HG03354 (cell line): ENCODE measurements at regions not wholly inside any gene's neighbourhood (a gene's known extent, or its start where the extent isn't known, plus 50 kb on each side); places are given as distances from the start of the nearest gene placed in this dataset.

Source experiments
- ATAC-seq: cut with Tn5 transposase; IDR thresholded peaks from one replicate; pipeline ENCODE4 v1.9.1; 2021; ENCODE audit warnings: mild to moderate bottlenecking; ENCODE audit not compliant: unreplicated experiment, poor library complexity, severe bottlenecking

DNA sequence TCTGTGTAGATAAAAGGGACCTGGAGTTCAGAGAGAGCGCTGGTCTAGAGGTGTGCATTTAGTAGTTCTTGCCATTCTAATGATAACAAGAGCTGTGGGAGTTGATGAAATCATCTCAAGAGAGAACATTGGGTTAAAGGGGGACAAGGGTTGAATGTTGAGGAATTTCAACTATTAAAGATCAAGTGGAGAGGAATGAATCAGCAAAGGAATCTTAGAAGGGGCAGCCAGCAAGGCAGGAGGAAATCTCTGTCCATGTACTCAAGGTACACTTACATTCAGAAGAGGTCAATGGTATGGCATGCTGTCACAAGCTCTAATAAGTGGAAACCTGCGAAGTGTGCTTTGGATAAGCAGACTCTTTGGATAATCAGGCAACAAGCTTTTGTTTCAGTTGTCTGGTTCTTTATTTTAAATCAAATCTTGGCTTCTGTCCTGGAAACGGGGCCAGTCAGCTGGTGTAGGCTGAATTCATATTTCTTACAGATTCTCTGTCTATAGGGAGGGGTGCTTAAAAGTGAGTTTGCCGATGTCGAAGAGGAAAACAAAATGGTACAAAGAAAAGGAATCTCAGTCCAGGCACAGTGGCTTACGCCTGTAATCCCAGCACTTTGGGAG is 320.5 kb upstream of the CD180 start:
- ATAC-seq = no peak

DNA sequence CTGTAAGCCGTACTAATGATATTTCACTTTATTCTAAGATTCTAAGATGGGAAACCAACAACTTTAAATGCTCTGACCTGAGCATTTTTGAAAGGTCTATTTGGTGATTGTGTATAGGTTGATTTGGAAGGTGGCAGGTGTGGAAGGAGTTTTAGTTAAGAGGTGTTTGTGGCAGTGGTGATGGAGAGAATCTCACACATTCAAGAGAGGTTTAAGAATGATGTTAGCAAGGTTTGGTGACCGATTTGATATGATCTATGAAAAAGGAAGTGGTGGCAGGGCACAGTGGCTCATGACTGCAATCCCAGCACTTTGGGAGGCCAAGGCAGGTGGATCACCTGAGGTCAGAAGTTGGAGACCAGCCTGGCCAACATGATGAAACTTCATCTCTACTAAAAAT is 319.2 kb upstream of the CD180 start:
- ATAC-seq = no peak

DNA sequence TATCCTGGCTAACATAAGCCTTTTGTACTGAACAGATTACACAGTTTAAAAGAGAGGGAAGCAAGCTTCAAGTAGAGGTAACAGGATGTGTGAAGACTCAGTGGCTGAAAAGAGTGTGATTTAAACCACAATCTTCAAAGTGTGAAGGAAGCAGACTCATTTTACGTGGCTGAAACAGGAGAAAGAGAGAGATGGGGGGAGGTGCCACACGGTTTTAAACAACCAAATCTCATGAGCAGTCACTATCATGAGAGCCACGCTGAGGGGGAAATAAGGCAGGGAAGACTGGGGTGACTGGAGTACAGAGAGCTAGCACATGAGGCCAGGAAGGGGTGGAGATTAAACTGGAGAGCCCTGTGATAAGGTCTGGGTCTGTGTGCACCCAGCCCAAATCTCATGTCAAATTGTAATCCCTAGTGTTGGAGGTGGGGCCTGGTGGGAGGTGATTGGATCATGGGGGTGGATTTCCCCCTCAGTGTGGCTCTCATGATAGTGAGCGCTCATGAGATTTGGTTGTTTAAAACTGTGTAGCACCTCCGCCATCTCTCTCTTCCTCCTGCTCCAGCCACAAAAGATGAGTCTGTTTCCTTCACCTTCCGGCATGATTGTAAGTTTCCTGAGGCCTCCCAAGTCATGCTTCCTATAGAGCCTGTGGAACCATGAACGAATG is 318.6 kb upstream of the CD180 start:
- no peak for ATAC-seq

DNA sequence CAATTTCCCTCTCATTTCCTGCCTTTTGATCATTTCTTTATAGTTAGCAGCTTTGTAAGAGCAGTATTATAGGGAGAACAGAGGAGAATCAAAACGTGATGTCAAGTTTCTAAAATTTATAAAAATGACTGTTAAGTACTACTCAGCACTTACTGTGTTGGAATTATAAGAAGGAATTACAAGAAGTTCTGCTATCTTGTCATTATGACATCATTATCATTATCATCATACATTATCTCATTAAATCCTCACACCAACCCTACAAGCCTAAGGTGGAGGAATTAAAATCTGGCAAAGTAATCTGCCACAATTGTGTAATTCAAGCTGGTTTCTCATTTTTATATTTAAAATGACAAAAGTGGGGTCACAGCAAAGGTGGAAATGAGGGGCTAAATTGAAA is 316.2 kb upstream of the CD180 start:
- no peak for ATAC-seq

DNA sequence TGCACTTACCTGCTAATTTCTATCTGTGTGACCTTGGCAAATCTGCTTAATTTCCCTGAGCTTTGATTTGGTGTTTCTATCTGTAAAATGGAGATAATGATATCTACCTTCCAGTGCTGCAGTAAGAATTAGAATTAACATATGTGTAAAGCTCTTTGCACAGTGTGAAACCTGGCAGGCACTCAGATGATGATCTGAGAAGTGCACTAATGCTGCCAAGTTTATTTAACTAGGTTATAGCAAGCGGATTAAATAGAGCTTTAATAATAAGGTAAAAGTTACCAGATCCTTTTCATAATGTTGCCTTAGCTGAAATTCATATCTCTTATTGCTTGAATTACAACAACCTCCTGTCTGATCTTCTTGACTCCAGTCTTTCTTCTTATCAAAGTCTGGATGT is 315.3 kb upstream of the CD180 start:
- ATAC-seq = no peak

DNA sequence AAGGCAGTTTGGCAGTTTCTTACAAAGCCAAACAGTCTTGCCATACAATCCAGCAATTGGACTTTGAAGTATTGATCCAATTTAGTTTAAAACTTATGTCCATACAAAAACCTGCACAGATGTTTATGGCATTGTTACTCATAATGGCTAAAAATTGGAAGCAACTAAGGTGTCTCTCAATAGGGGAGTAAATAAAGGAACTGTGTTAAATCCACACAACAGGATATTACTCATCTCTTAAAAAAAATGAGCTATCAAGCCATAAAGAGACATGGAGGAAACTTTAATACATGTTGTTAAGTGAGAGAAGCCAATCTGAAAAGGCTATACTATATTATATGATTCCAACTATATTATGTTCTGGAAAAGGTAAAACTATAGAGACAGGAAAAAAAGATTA is 313.6 kb upstream of the CD180 start:
- ATAC-seq = no peak

DNA sequence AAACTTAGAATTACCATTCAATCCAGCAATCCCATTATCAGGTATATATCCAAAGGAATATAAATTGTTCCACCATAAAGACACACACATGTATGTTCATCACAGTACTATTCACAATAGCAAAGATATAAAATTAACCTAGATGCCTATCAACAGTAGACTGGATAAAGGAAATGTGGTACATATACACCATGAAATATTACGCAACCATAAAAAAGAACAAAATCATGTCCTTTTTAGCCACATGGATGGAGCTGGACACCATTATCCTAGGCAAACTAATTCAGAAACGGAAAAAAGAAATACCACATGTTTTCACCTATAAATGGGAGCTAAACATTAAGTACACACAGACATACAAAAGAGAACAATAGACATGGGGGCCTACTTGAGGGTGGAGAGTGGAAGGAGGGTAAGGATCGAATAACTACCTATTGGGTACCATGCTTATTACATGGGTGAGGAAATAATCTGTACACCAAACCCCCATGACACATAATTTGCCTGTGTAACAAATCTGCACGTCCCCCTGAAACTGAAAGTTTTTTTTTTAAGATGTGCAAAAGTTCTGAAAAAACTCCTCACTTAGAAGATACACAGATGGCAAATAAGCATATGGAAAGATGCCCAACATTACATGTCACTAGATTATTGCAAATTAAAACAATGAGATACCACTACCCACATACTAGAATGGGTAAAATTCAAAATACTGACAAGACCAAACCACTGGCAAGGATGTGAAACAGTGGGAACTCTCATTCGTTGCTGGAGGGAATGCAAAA is 313.0 kb upstream of the CD180 start:
- no peak for ATAC-seq

DNA sequence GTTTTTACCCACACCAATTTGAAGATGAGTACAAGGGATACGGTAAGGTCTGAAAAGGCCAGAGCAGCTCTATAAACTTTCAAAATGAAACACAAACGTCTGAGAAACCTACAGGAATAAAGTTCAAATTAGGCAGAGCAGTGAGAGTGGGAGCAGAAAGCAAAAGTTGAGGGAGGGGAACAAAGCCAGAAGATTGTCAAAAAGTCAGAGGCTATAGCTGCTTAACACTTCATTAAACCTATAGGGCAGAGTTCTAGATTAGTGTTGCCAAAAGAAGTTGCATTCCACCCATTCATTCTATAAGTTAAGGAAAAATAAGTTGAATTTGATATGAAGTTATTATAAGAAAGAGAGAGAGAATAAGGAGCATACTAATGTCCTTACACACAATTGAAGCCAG is 309.6 kb upstream of the CD180 start:
- ATAC-seq = no peak

DNA sequence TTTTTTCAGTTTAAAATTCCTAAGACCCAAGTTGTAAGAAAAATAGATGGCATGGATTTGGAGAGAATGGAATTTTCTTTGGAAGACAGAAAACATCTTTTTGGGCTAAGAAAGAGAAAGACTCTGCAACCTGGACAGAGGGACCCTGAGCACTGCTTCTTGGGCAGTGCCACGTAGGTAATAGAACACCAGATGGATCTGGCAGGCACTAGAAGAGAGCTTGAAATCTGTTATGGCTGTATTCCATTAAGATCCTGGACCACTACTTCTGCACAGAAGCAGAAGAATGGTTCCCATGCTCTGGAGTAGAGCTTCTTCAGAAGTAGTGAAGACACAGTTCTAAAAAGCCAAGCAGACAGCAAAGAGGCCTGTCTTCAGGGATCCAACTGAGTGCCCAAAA is 306.4 kb upstream of the CD180 start:
- no peak for ATAC-seq

DNA sequence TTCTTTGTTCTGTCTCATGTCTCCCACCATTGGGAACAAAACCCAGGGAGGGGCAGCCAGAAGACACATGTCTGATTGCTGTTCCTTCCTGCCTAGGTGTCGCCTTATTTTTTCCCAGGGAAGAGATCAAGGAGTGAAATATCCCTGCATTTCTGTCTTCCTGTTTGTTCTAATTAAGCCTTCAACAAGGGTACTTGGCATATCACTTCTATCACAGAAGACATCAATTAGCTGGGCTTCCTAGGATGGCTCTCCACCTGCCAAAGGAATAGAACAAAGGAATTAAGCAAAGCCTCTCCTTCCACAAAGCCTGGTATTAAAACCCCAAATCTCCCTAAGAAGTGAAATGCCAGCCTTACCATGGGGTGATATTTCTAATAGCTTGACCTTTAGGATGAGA is 299.5 kb upstream of the CD180 start:
- no peak for ATAC-seq

DNA sequence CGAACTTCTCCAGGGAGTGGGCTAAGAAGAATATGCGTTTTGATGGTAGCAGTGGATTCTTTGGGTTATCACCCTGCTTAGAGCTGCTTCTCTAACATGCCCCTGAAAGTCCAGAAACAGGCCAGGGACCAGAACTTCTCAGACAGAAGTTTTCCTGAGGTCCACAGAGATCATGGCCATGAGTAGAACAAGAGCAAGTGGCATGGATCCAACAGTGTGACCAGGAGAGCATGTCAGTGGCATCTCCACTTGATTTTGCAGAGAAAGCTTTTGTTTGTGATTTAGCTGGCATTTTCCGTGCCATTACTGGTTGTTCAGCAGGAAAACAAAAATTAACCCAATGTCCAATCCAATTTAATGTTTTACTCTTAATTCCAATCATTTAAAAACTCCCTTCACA is 298.5 kb upstream of the CD180 start:
- ATAC-seq = no peak

DNA sequence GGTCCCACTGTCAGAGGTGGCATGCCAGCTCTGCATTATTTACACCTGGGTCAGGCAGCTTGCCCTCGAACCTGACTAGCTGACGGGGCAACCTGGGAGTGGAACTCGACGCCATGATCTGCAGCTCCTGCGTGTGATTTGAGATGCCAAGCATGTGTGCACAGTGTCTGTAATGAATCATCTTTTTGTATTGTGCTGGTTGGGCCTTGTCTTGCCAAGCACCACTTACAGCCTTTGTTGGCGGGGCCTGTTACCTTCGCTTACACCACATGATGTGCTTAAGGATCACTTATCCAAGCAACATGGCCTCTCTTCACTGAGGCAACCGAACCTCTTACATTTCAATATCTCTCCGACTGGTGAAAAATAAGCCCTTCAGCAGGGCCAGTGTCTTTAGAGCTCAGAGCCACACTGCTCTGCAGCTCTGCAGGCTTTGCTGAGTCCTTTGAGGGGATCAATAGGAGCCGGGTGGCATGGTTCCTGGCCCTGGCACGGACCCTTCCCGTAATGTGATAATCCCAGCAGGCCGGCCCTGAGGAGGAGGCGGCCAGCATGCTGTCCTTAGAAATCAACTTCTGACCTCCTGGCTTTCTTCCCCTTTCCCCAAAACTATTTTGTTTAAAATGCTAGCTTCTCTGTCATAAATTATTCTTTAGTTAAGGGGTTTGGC is 297.7 kb upstream of the CD180 start:
- ATAC-seq = no peak

DNA sequence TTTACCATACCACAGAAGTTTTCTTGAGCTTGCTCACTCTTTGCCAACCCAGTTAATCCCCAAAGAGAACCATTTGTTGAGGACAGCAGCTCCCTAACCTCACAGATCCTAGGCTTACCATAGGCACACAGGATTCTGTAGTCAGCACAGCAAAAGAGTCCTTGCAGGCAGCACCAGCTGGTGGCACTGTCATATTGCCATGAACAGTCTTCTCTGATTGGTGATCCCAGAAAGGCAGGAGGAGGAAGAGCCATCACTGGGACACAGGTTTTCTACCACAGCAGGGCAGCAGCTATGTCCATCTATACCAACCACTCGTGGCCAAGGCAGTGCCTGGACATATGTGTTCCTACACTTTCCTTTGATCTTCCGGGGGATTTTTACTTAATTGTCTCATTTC is 297.1 kb upstream of the CD180 start:
- ATAC-seq = no peak

DNA sequence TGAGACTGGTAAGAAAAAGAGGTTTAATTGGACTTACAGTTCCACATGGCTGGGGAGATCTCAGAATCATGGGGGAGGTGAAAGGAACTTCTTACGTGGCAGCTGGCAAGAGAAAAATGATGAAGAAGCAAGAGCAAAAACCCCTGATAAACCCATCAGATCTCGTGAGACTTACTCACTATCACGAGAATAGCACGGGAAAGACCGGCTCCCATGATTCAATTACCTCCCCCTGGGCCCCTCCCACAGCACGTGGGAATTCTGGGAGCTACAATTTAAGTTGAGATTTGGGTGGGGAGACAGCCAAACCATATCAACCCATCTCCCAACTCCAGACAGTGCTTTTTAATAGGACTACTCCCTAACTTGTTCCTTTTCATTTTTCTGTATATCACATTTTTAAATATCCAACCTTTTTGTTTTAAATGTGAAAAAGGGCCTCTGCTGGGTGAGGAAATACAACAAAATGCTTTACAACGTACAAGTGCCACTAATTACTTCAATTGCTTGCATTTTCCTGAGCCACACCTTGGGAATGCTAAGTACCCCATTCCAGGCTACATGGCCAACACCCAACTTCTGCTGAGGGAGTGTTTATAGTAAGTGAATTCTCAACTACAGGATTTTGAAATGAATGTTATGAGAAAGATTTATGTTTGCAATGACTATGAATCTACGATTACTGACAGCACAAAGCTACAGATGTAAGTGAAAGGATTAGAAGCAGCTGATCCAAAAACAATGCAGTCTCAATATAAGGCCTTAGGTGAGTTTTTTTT is 294.1 kb upstream of the CD180 start:
- no peak for ATAC-seq

DNA sequence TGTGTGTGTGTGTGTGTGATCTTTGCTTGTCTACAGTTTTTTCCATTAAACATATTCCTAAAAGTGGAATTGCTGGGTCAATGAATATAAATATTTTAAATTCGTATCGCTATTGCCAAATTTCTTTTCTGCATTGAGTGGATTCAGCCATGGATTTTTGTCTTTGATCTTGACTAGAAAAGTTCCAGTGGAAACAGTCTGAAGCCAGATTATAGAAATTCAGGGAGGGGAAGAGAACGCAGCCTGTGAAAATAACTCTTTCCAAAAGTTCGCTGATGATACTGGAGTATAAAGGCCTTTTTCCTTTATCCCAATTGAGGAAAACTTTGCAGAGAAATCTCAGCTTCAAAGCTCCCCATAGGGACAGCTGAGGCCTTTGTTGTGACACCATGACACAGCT is 292.3 kb upstream of the CD180 start:
- ATAC-seq = no peak

DNA sequence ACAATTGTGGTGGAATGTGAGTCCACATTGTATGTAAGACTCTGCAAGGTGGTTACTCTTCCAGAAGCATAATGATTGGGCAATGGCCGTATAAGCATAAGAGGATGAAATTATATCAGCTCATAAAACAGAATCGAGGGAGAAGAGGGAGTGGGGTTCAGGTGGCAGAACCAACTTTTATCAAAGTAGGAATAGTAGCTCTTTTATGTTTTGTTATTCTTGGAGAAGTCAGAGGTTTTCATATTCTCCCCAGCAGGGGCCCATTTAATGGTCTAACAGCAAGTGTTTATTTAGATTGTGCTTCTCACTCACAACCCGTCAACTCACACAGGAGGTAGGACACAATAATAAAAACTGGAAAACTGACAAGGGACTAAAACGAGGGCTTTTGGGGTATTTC is 291.3 kb upstream of the CD180 start:
- ATAC-seq = no peak

DNA sequence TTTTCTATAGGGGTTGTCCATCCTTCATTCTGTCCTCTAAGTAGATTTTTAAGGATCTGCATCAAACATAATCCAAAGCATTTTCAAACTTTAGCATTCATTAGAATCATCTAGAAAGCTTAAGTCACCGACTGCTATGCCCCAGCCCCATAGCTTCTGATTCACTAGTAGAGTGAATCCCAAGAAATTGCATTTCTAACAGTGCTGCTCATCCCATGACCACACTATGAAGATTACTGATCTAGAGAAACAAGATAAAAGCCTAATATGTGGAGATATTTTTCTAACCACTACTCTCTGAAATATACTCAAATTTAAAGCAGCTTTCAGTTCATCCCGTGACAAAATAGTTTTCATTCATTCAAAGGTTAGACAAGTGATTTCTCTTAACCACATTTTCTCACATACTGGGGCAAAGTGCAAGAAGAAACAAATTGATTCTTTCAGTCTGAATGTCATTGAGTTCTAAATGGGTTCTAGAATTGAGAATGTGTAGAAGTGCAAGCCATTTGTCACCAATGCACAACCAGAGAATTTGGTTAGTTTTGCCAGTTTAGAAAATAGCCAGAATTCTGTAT is 286.9 kb upstream of the CD180 start:
- no peak for ATAC-seq

DNA sequence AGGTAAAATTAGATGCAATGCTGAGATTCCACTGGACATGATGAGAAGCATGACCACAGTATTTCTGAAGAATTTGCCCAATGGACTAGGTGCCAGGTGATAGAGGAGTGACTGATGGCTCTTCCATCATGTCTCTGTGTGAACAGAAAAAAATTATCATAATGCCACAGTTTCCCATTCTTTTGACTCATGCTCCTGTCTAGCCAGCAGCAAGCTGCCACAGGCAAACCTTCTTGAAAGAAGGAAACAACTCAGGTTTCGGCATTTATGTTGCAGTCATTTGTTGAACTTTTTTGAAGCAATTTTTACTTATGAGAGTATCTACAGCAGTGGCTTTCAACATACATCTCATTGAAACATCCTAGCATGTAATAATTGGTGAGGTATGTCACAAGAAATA is 284.8 kb upstream of the CD180 start:
- ATAC-seq = no peak

DNA sequence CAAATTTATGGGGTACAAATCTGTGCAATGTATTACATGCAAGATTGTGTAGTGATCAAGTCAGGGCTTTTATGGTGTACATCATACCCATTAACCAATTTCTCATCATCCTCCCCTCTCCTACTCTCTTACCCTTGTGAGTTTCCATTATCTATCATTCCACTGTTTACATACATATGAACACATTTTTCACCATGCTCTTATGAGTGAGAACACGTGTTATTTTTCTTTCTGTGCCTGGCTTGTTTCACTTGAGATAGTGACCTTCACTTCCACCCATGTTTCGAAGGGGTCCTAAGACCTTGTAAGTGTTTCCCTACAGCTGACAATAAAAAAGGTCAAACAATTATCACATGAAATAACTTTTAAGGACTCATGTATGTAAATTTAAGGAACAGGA is 281.7 kb upstream of the CD180 start:
- no peak for ATAC-seq

DNA sequence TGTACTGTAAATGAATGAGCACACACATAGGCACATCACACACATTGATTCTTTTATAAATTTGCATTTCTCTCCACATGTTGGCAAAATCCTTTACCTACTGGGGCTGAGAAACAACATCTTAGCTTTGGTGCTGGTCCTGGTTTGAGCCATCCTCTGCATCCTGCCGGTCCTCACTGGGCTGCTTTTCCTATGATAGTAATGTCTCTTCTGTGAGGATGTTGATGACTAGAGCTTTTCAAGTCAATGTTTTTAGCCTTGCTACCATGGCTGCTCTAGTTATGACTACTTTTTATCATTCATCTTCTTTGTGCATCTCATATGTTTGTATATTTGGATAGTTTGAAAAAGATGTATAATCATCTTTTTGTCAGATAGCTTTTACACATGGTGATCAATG is 280.4 kb upstream of the CD180 start:
- ATAC-seq = no peak
